IMR-90 (cell line): ENCODE measurements at regions not wholly inside any gene's neighbourhood (a gene's known extent, or its start where the extent isn't known, plus 50 kb on each side); places are given as distances from the start of the nearest gene placed in this dataset.

ENCODE experiments used
- ATAC-seq: fragments of 200-7000 bp; cut with Tn5 transposase; 2 replicates; pipeline ENCODE4 v1.9.1; 2020; ENCODE audit warnings: low read depth, mild to moderate bottlenecking, moderate library complexity
- BruUV-seq: library from RNA; stranded (reverse); fragments of 400-500 nt; replicated peaks from 2 replicates; lab custom pipeline; 2021; lab: Mats Ljungman, UMichigan
- CTCF ChIA-PET: fragments of 300-600 bp; formaldehyde crosslinking; extraction: SDS; loops from one replicate; lab custom pipeline; 2021; ENCODE audit warnings: antibody characterized with exemption; lab: Yijun Ruan, JAX
- POLR2A ChIA-PET: fragments of 300-600 bp; sonication (Branson Sonifier 250); formaldehyde crosslinking; loops from one replicate; lab custom pipeline; 2022; ENCODE audit warnings: antibody characterized with exemption; ENCODE audit not compliant: unreplicated experiment; lab: Charles Lee
- DNase-seq: peaks from one replicate; pipeline ENCODE4 v3.0.0; 2013
- H2AFZ ChIP-seq: replicated peaks from 2 replicates; pipeline ENCODE3; 2013; ENCODE audit warnings: low read length, mild to moderate bottlenecking; ENCODE audit not compliant: poor library complexity
- H2AK5ac ChIP-seq: 2 replicates; pipeline ENCODE4 v1.6.1; 2013; ENCODE audit warnings: low read depth, low read length, inconsistent platforms
- H2AK9ac ChIP-seq: replicated peaks from 2 replicates; pipeline ENCODE3; 2013; ENCODE audit warnings: mild to moderate bottlenecking, low read depth, low read length, moderate library complexity; ENCODE audit not compliant: poor library complexity
- H2BK120ac ChIP-seq: 2 replicates; pipeline ENCODE4 v1.6.1; 2013; ENCODE audit warnings: low read depth, low read length, inconsistent platforms
- H2BK15ac ChIP-seq: 3 replicates; pipeline ENCODE4 v1.6.1; 2013; ENCODE audit warnings: low read depth, low read length, inconsistent platforms
- H2BK20ac ChIP-seq: 2 replicates; pipeline ENCODE4 v1.6.1; 2013; ENCODE audit warnings: low read depth, mild to moderate bottlenecking, inconsistent platforms, low read length, moderate library complexity
- H2BK5ac ChIP-seq: 2 replicates; pipeline ENCODE4 v1.6.1; 2013; ENCODE audit warnings: mild to moderate bottlenecking, low read depth, low read length, inconsistent platforms; ENCODE audit not compliant: poor library complexity, severe bottlenecking
- H3K14ac ChIP-seq: replicated peaks from 2 replicates; pipeline ENCODE4 v1.6.1; 2013; ENCODE audit warnings: low read depth, low read length, inconsistent platforms
- H3K18ac ChIP-seq: 2 replicates; pipeline ENCODE4 v1.6.1; 2013; ENCODE audit warnings: low read depth, low read length, control low read depth
- H3K23ac ChIP-seq: 2 replicates; pipeline ENCODE4 v1.6.1; 2013; ENCODE audit warnings: low read depth, low read length, inconsistent platforms
- H3K27ac ChIP-seq: 2 replicates; pipeline ENCODE4 v1.5.1; 2013; ENCODE audit warnings: mild to moderate bottlenecking, control low read depth, low read length; ENCODE audit not compliant: insufficient read depth
- H3K27me3 ChIP-seq: 2 replicates; pipeline ENCODE4 v1.6.1; 2013; ENCODE audit warnings: low read length; ENCODE audit not compliant: control insufficient read depth, insufficient read depth
- H3K36me3 ChIP-seq: 2 replicates; pipeline ENCODE4 v1.6.1; 2013; ENCODE audit warnings: low read length, mixed read lengths; ENCODE audit not compliant: control insufficient read depth, insufficient read depth
- H3K4ac ChIP-seq: 2 replicates; pipeline ENCODE4 v1.6.1; 2013; ENCODE audit warnings: low read depth, low read length, inconsistent platforms
- H3K4me1 ChIP-seq: 2 replicates; pipeline ENCODE4 v1.6.1; 2013; ENCODE audit warnings: low read length, mixed read lengths; ENCODE audit not compliant: control insufficient read depth, insufficient read depth
- H3K4me2 ChIP-seq: 2 replicates; pipeline ENCODE4 v1.6.1; 2013; ENCODE audit warnings: low read depth, mild to moderate bottlenecking, control low read depth, low read length, moderate library complexity
- H3K4me3 ChIP-seq: 2 replicates; pipeline ENCODE4 v1.5.1; 2013; ENCODE audit warnings: low read depth, mild to moderate bottlenecking, control low read depth, low read length, moderate library complexity; ENCODE audit not compliant: insufficient read depth
- H3K56ac ChIP-seq: 2 replicates; pipeline ENCODE4 v1.6.1; 2013; ENCODE audit warnings: low read length, inconsistent platforms; ENCODE audit not compliant: insufficient read depth; ENCODE audit errors: extremely low read depth
- H3K79me1 ChIP-seq, 2 experiments: 2 replicates each; pipeline ENCODE4 v1.6.1; 2013; ENCODE audit warnings: low read length in 2 of 2, inconsistent platforms in 1 of 2, low read depth in 1 of 2
- H3K9ac ChIP-seq: 2 replicates; pipeline ENCODE4 v1.6.1; 2013; ENCODE audit warnings: low read depth, low read length, control low read depth
- H3K9me1 ChIP-seq: 2 replicates; pipeline ENCODE4 v1.6.1; 2013; ENCODE audit warnings: low read length, inconsistent platforms; ENCODE audit not compliant: insufficient read depth
- H3K9me3 ChIP-seq: 2 replicates; pipeline ENCODE4 v1.6.1; 2013; ENCODE audit warnings: low read length; ENCODE audit not compliant: control insufficient read depth, insufficient read depth
- H4K20me1 ChIP-seq: 2 replicates; pipeline ENCODE4 v1.6.1; 2013; ENCODE audit warnings: low read length, inconsistent platforms; ENCODE audit not compliant: insufficient read depth
- H4K5ac ChIP-seq: 2 replicates; pipeline ENCODE4 v1.6.1; 2013; ENCODE audit warnings: mild to moderate bottlenecking, low read depth, low read length, control low read depth
- H4K8ac ChIP-seq, 2 experiments: 2 replicates each; pipeline ENCODE4 v1.6.1; 2013; ENCODE audit warnings: low read depth in 2 of 2, low read length in 2 of 2, control low read depth in 1 of 2, inconsistent platforms in 1 of 2
- H4K91ac ChIP-seq: 2 replicates; pipeline ENCODE4 v1.6.1; 2013; ENCODE audit warnings: low read depth, low read length, inconsistent platforms; ENCODE audit not compliant: insufficient read depth
- BHLHE40 ChIP-seq: fragments of 150-350 bp; IDR thresholded peaks from 2 replicates; pipeline ENCODE4 v1.6.1; 2016; ENCODE audit warnings: mild to moderate bottlenecking, low read depth, low read length
- CEBPB ChIP-seq: IDR thresholded peaks from 2 replicates; pipeline ENCODE4 v1.6.1; 2012; ENCODE audit warnings: low read depth, low read length, improper control_type of control experiment
- CHD1 ChIP-seq: IDR thresholded peaks from 2 replicates; pipeline ENCODE4 v1.6.1; 2012; ENCODE audit warnings: low read depth, low read length, improper control_type of control experiment
- ELK1 ChIP-seq: fragments of 150-350 bp; IDR thresholded peaks from 2 replicates; pipeline ENCODE4 v1.6.1; 2016; ENCODE audit warnings: low read depth, mild to moderate bottlenecking, low read length, moderate library complexity, borderline replicate concordance
- FOS ChIP-seq: fragments of 150-350 bp; IDR thresholded peaks from 2 replicates; pipeline ENCODE4 v1.6.1; 2016; ENCODE audit warnings: low read depth, low read length
- MXI1 ChIP-seq: IDR thresholded peaks from 2 replicates; pipeline ENCODE4 v1.6.1; 2012; ENCODE audit warnings: low read depth, mild to moderate bottlenecking, low read length, moderate library complexity, borderline replicate concordance
- POLR2A ChIP-seq: IDR thresholded peaks from 2 replicates; pipeline ENCODE4 v1.6.1; 2012; ENCODE audit warnings: mild to moderate bottlenecking, low read depth, low read length
- RCOR1 ChIP-seq: IDR thresholded peaks from 2 replicates; pipeline ENCODE4 v1.6.1; 2012; ENCODE audit warnings: mild to moderate bottlenecking, low read length, improper control_type of control experiment; ENCODE audit not compliant: insufficient replicate concordance
- SMC3 ChIP-seq: fragments of 150-350 bp; IDR thresholded peaks from 2 replicates; pipeline ENCODE4 v1.6.1; 2016; ENCODE audit warnings: low read depth, mild to moderate bottlenecking, antibody characterized with exemption, low read length, moderate library complexity
- WGBS, 2 experiments: methylation state at CpG; one replicate each; pipeline versions ENCODE4 v1.1.5 to v1.1.7; 2013; ENCODE audit warnings: missing lambda C conversion rate in 2 of 2; ENCODE audit not compliant: insufficient read length in 1 of 2; ENCODE audit errors: extremely low coverage in 2 of 2; 5-methylcytosine and 5-hydroxymethylcytosine counted together
- dilution Hi-C: fragments of 300-500 bp; cut with HindIII; formaldehyde crosslinking; loops from one replicate; pipeline ENCODE4 v1.14.3; 2018; ENCODE audit warnings: low sequenced_read_pairs; ENCODE audit not compliant: unreplicated experiment
- in situ Hi-C: fragments of 300-500 bp; cut with MboI; formaldehyde crosslinking; loops from 3 replicates; pipeline ENCODE4 v1.14.3; 2019; ENCODE audit warnings: low sequenced_read_pairs, inconsistent platforms, mixed read lengths
- intact Hi-C: fragments of 100-400 bp; cut with micrococcal nuclease; formaldehyde crosslinking; loops from 2 replicates; pipeline ENCODE4 v1.10.0; 2022

GRCh38 chr2:42882756-42883155, 90.4 kb upstream of the HAAO start:
- H2AK5ac ChIP-seq: no peak overlapping the region
- no peak overlapping the region for H2BK5ac ChIP-seq
- H2AK9ac ChIP-seq: no peak overlapping the region
- H2BK120ac ChIP-seq: no peak overlapping the region
- H3K27me3 ChIP-seq: no peaks in the 10 kb centered on the region; the same call in 1 of the 2 replicates
- no peak overlapping the region for H3K23ac ChIP-seq
- H3K4me2 ChIP-seq: no peak overlapping the region
- no peaks in the 10 kb centered on the region for H3K36me3 ChIP-seq
- ATAC-seq (no peak), DNase-seq (no peak)
- H4K91ac ChIP-seq: no peak overlapping the region
- no peak overlapping the region for H2BK20ac ChIP-seq
- no peak overlapping the region for H3K14ac ChIP-seq
- no peak overlapping the region for H3K27ac ChIP-seq
- H3K4me3 ChIP-seq: no peak overlapping the region
- no peak overlapping the region for H3K18ac ChIP-seq
- H2AFZ ChIP-seq: no peak overlapping the region
- TF ChIP-seq CHD1 (no peak), FOS (no peak), ELK1 (no peak), RCOR1 (no peak), CEBPB (no peak), BHLHE40 (no peak), POLR2A (no peak), MXI1 (no peak), SMC3 (no peak)
- no peaks in the 10 kb centered on the region for H3K9me1 ChIP-seq
- no peak overlapping the region for H3K56ac ChIP-seq
- H4K8ac ChIP-seq: no peak overlapping the region
- ChIA-PET POLR2A (no interaction called here), CTCF (no interaction called here)
- WGBS, 2 experiments: no CpG with 5 or more reads among the region's 1 CpG
- no peaks in the 10 kb centered on the region for H4K20me1 ChIP-seq
- H3K9ac ChIP-seq: no peak overlapping the region
- H2BK15ac ChIP-seq: no peak overlapping the region
- no peaks in the 10 kb centered on the region for H3K4me1 ChIP-seq
- BruUV-seq: no TSS peak
- H3K9me3 ChIP-seq: no peaks in the 10 kb centered on the region
- dilution Hi-C loops: no loop called here
- no peak overlapping the region for H3K4ac ChIP-seq
- no peaks in the 10 kb centered on the region for H3K79me1 ChIP-seq
- in situ Hi-C loops: no loop called here
- H4K5ac ChIP-seq: no peak overlapping the region
- intact Hi-C loops: no loop called here
